Activated CD4-positive, alpha-beta memory T cell treated with anti-CD3 and anti-CD28 coated beads, Interleukin-2, amount 10 ng/mL, durations not matched to agents 7 days and 5 days (primary cell): ENCODE measurements at regions not wholly inside any gene's neighbourhood (a gene's known extent, or its start where the extent isn't known, plus 50 kb on each side); places are given as distances from the start of the nearest gene placed in this dataset.

ENCODE experiments used
- CTCF ChIA-PET: fragments of 350-600 bp; sonication (Branson Sonifier 250); formaldehyde crosslinking; loops from one replicate; lab custom pipeline; 2021; ENCODE audit warnings: antibody characterized with exemption, inconsistent platforms; lab: Charles Lee
- POLR2A ChIA-PET: fragments of 350-600 bp; sonication (Branson Sonifier 250); formaldehyde crosslinking; loops from one replicate; lab custom pipeline; 2021; ENCODE audit warnings: antibody characterized with exemption; lab: Charles Lee
- DNase-seq: peaks from one replicate; pipeline ENCODE4 v3.0.0-alpha.2; 2020
- H3K27ac Mint-ChIP-seq: one replicate; pipeline ENCODE4 v1.8.0; 2021; ENCODE audit warnings: mild to moderate bottlenecking, mixed read lengths
- H3K27me3 Mint-ChIP-seq: one replicate; pipeline ENCODE4 v1.8.0; 2021; ENCODE audit warnings: mixed read lengths
- H3K36me3 Mint-ChIP-seq: one replicate; pipeline ENCODE4 v1.8.0; 2021; ENCODE audit warnings: low read depth, mixed read lengths
- H3K4me1 Mint-ChIP-seq: one replicate; pipeline ENCODE4 v1.8.0; 2021; ENCODE audit warnings: mixed read lengths
- H3K4me3 Mint-ChIP-seq: one replicate; pipeline ENCODE4 v1.8.0; 2021; ENCODE audit warnings: mild to moderate bottlenecking, mixed read lengths
- H3K9me3 Mint-ChIP-seq: one replicate; pipeline ENCODE4 v1.8.0; 2021; ENCODE audit warnings: mixed read lengths

DNA sequence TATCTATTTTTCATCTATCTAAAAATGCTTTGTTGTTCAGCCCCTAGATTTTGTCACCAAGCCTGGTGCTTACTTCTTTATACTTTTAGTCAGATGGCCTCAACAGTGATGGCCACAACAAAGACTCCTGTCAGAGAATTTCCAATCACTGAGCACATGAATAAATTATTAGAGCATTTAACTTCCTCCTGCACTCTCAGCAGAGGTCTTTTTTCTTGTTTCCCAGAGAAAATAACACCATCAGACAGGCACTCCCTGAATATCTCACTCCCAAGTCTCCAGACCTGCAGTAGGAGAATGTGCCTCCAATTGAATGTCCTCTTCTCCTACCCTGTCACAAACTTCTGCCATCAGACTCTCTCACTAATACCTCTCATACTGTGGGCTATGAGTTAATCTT lies 616.0 kb upstream of the NR5A2 start:
- no peaks in the 10 kb centered on the region for H3K36me3 Mint-ChIP-seq
- no peaks in the 10 kb centered on the region for H3K9me3 Mint-ChIP-seq
- CTCF ChIA-PET: no interaction called here
- H3K27ac Mint-ChIP-seq: no peak overlapping the region
- DNase-seq: no peak
- H3K4me1 Mint-ChIP-seq: no peaks in the 10 kb centered on the region
- POLR2A ChIA-PET: no interaction called here
- peaks cover 1% of the 10 kb centered on the region for H3K27me3 Mint-ChIP-seq
- no peak overlapping the region for H3K4me3 Mint-ChIP-seq

- ChIA-PET CTCF (no interaction called here), POLR2A (no interaction called here)
- no peak for DNase-seq
- peaks cover 4% of the 10 kb centered on the region for H3K9me3 Mint-ChIP-seq
- no peaks in the 10 kb centered on the region for H3K4me1 Mint-ChIP-seq
- H3K36me3 Mint-ChIP-seq: no peaks in the 10 kb centered on the region
- no peak overlapping the region for H3K27ac Mint-ChIP-seq
- H3K4me3 Mint-ChIP-seq: no peak overlapping the region
- H3K27me3 Mint-ChIP-seq: no peaks in the 10 kb centered on the region
Measured at GRCh38 chr1:199422206-199422605, 605.3 kb upstream of the NR5A2 start.

- H3K9me3 Mint-ChIP-seq: no peaks in the 10 kb centered on the region
- no peak overlapping the region for H3K27ac Mint-ChIP-seq
- no peaks in the 10 kb centered on the region for H3K4me1 Mint-ChIP-seq
- no peak for DNase-seq
- ChIA-PET POLR2A (no interaction called here), CTCF (no interaction called here)
- no peaks in the 10 kb centered on the region for H3K36me3 Mint-ChIP-seq
- H3K4me3 Mint-ChIP-seq: no peak overlapping the region
- H3K27me3 Mint-ChIP-seq: no peaks in the 10 kb centered on the region
Measured at GRCh38 chr1:199447906-199448305, 579.6 kb upstream of the NR5A2 start.

GRCh38 chr1:199448646-199449045 lies 578.9 kb upstream of the NR5A2 start:
- ChIA-PET POLR2A (no interaction called here), CTCF (no interaction called here)
- H3K36me3 Mint-ChIP-seq: no peaks in the 10 kb centered on the region
- H3K27me3 Mint-ChIP-seq: no peaks in the 10 kb centered on the region
- H3K4me3 Mint-ChIP-seq: no peak overlapping the region
- no peaks in the 10 kb centered on the region for H3K9me3 Mint-ChIP-seq
- no peak overlapping the region for H3K27ac Mint-ChIP-seq
- H3K4me1 Mint-ChIP-seq: no peaks in the 10 kb centered on the region
- no peak for DNase-seq

DNA sequence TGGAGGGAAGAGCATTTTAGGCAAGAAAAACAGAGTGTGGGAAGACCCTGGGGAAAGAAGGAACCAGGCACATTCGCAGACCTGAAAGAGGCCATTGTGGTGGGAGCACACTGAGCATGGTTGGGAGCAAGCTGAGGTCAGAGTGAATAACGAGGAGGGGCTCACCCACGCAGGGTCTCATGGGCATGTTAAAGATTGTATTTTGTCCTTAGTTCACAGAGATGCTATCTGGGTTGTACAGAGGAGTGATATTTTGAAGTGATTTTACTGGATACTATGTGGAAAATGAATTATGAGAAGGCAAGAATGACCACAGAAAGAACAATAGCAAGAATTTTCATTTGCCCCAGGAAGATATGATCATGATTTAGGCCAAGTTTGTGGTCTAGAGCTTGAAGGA lies 578.3 kb upstream of the NR5A2 start:
- no peaks in the 10 kb centered on the region for H3K4me1 Mint-ChIP-seq
- H3K27ac Mint-ChIP-seq: no peak overlapping the region
- ChIA-PET POLR2A (no interaction called here), CTCF (no interaction called here)
- H3K4me3 Mint-ChIP-seq: no peak overlapping the region
- no peaks in the 10 kb centered on the region for H3K36me3 Mint-ChIP-seq
- no peaks in the 10 kb centered on the region for H3K9me3 Mint-ChIP-seq
- H3K27me3 Mint-ChIP-seq: no peaks in the 10 kb centered on the region
- DNase-seq: no peak

DNA sequence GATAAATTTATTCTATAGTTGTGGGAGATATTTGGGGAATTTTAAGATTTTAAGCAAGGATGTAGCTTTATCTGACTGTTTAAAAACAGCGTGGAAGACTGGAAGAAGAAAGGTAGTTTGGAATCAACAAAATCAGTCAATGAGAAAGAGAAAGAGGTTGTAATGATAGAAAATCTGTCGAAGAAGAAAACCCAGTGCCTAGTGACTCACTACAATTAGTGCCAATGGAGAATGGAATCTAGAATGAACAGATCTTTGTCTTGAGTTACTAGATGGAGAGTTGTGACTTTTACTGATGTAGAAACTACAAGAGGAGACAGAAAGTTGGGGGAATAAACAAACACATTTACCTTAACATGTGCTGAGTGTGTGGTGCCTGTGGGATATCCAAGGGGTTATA lies 577.8 kb upstream of the NR5A2 start:
- H3K27me3 Mint-ChIP-seq: peaks cover 2% of the 10 kb centered on the region
- no peak overlapping the region for H3K27ac Mint-ChIP-seq
- no peaks in the 10 kb centered on the region for H3K36me3 Mint-ChIP-seq
- H3K4me3 Mint-ChIP-seq: no peak overlapping the region
- no peaks in the 10 kb centered on the region for H3K4me1 Mint-ChIP-seq
- ChIA-PET CTCF (no interaction called here), POLR2A (no interaction called here)
- no peaks in the 10 kb centered on the region for H3K9me3 Mint-ChIP-seq
- no peak for DNase-seq

DNA sequence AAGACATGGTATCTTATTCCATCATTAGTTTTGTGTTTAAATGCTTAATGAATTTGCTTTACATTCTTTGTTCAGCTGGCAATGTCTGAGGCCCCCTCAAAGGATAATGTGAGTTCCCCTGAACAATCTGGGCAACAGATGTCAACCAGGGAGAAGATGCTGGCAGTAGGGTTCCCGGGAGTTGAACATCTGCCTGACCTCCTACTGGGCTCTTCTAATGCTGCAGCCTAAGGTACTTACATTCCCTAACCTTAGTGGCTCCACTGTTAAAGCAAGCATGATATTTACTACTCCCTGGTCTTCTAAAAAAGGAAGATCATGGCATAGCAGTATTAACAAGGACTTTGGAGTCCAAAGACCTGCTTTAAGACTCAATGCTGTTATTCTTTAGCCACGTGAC lies 574.9 kb upstream of the NR5A2 start:
- ChIA-PET POLR2A (no interaction called here), CTCF (no interaction called here)
- DNase-seq: no peak
- Mint-ChIP-seq H3K4me3 (no peak overlapping the region), H3K27me3 (peaks cover 2% of the 10 kb centered on the region), H3K9me3 (no peaks in the 10 kb centered on the region), H3K27ac (no peak overlapping the region), H3K36me3 (no peaks in the 10 kb centered on the region), H3K4me1 (no peaks in the 10 kb centered on the region)

GRCh38 chr1:199453723-199454122 lies 573.8 kb upstream of the NR5A2 start:
- H3K36me3 Mint-ChIP-seq: no peaks in the 10 kb centered on the region
- H3K27me3 Mint-ChIP-seq: peaks cover 2% of the 10 kb centered on the region
- no peak overlapping the region for H3K27ac Mint-ChIP-seq
- no peaks in the 10 kb centered on the region for H3K9me3 Mint-ChIP-seq
- no peak for DNase-seq
- no peak overlapping the region for H3K4me3 Mint-ChIP-seq
- H3K4me1 Mint-ChIP-seq: no peaks in the 10 kb centered on the region
- CTCF ChIA-PET: no interaction called here
- POLR2A ChIA-PET: no interaction called here

DNA sequence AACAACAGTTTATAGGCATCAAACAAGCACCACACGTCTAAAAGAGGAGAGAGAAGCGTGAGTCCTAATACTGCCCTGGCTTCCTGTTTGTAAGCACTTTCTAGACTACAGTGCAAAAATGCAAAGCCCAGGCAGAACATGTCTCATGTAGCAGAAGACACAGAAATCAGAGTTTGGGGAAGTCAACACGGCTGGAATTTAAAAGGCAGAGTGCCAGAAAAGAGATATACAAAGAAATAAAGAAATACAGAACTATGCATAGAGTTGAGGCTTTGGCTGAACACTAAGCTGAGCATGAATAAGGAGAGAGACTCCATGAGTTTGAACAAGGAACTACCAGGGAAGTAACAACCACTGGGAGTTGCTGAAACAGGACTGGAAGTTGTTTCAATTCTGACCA lies 566.6 kb upstream of the NR5A2 start:
- Mint-ChIP-seq H3K4me1 (no peaks in the 10 kb centered on the region), H3K4me3 (no peak overlapping the region), H3K27ac (no peak overlapping the region), H3K27me3 (peaks cover 1% of the 10 kb centered on the region), H3K36me3 (no peaks in the 10 kb centered on the region), H3K9me3 (no peaks in the 10 kb centered on the region)
- ChIA-PET CTCF (no interaction called here), POLR2A (no interaction called here)
- no peak for DNase-seq

DNA sequence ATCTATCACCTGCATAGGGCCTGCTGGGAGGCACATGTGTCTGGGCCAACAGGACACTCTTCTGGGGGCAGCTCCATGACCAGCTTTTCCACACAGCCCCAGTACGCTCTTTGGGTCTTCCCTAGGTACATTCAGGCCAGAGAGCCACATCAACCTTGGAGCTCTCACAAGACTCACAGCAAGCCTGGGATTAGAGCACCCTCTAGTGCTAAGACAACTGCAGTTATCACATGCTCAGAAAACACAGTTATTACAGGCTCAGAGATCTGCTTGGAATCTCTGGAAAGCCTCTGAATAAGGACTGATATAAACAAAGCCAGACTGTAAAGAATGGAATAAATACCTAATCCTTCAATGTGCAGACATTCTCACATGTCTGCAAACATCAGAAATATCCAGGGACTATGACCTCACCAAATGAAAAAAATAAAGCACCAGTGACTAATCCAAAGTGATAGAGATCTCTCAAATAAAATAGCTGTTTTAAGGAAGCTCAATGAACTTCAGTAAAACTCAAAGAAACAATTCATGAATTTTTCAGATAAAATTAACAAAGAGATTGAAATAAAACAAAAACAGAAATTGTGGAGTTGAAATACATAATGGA lies 563.9 kb upstream of the NR5A2 start:
- Mint-ChIP-seq H3K36me3 (no peaks in the 10 kb centered on the region), H3K4me1 (no peaks in the 10 kb centered on the region), H3K9me3 (no peaks in the 10 kb centered on the region), H3K27ac (no peak overlapping the region), H3K27me3 (peaks cover 5% of the 10 kb centered on the region), H3K4me3 (no peak overlapping the region)
- DNase-seq: no peak
- ChIA-PET POLR2A (no interaction called here), CTCF (interaction anchor here (0.5 to 1.5 kb wide), 3 partner anchors 9 to 680 kb away, joined by 3 to 5 read pairs (median 3); no protein-coding TSS in a partner anchor)

GRCh38 chr1:199466961-199467360 lies 560.5 kb upstream of the NR5A2 start:
- peaks cover 4% of the 10 kb centered on the region for H3K27me3 Mint-ChIP-seq
- H3K4me3 Mint-ChIP-seq: no peak overlapping the region
- no peak overlapping the region for H3K27ac Mint-ChIP-seq
- no peak for DNase-seq
- H3K9me3 Mint-ChIP-seq: no peaks in the 10 kb centered on the region
- ChIA-PET CTCF (no interaction called here), POLR2A (no interaction called here)
- H3K4me1 Mint-ChIP-seq: no peaks in the 10 kb centered on the region
- H3K36me3 Mint-ChIP-seq: no peaks in the 10 kb centered on the region

DNA sequence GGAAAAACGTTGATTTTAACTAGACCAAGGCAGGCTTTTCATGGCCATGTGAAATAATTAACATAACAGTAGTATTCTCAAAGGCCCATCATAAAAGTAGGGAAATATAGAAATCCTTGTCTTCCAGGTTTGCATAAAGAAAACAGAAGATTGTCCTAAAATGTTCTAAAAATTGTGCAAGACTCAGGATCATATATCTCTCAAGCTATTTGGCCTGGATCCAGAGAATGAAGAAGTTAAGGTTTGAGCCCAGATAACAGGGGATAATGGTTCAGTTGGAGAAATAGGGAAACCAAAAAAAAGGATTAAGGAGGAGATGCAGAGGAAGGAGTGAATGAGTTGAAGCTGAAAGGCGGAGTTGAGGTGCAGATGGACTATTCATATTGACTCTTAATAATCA lies 555.5 kb upstream of the NR5A2 start:
- no peaks in the 10 kb centered on the region for H3K9me3 Mint-ChIP-seq
- H3K4me3 Mint-ChIP-seq: no peak overlapping the region

DNA sequence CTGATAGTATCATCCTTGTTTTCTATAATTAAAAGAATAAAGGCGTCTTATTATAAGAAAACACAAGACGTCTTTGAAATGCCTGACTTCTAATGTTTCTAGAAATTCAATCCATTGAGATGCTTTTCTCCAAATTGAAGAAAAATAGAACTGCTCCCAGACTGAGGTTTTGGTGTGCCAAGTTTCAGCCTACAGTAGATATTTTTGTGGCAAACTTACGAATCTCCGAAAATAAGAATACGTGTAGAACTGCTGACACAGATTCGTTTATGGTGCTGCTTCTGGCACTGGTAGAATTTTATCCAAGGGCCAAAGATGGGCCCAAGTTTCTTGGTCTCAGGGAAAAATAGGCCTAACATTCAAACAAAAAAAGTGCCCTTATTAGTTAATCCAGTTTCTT lies 554.5 kb upstream of the NR5A2 start:
- H3K36me3 Mint-ChIP-seq: no peaks in the 10 kb centered on the region
- H3K4me1 Mint-ChIP-seq: no peaks in the 10 kb centered on the region
- peaks cover 5% of the 10 kb centered on the region for H3K27me3 Mint-ChIP-seq
- ChIA-PET POLR2A (no interaction called here), CTCF (interaction anchor here (1.3 kb wide), 1 partner anchor 9 kb away, joined by 3 read pairs; no protein-coding TSS in a partner anchor)
- H3K4me3 Mint-ChIP-seq: no peak overlapping the region
- DNase-seq: no peak
- H3K9me3 Mint-ChIP-seq: no peaks in the 10 kb centered on the region
- no peak overlapping the region for H3K27ac Mint-ChIP-seq

More for the DNA sequence above, 555.5 kb upstream of the NR5A2 start:
- POLR2A ChIA-PET: no interaction called here
- Mint-ChIP-seq H3K27me3 (peaks cover 7% of the 10 kb centered on the region), H3K4me1 (no peaks in the 10 kb centered on the region), H3K36me3 (no peaks in the 10 kb centered on the region), H3K27ac (no peak overlapping the region)
- DNase-seq: no peak
- CTCF ChIA-PET: interaction anchor here (1.3 kb wide), 1 partner anchor 8 kb away, joined by 3 read pairs; no protein-coding TSS in a partner anchor

GRCh38 chr1:199474738-199475137 lies 552.8 kb upstream of the NR5A2 start:
- CTCF ChIA-PET: no interaction called here
- peaks cover 5% of the 10 kb centered on the region for H3K27me3 Mint-ChIP-seq
- no peaks in the 10 kb centered on the region for H3K4me1 Mint-ChIP-seq
- H3K9me3 Mint-ChIP-seq: no peaks in the 10 kb centered on the region
- POLR2A ChIA-PET: no interaction called here
- no peaks in the 10 kb centered on the region for H3K36me3 Mint-ChIP-seq
- DNase-seq: no peak
- no peak overlapping the region for H3K4me3 Mint-ChIP-seq
- no peak overlapping the region for H3K27ac Mint-ChIP-seq
